ENCODE measurements at regions not wholly inside any gene's neighbourhood (a gene's known extent, or its start where the extent isn't known, plus 50 kb on each side); places are given as distances from the start of the nearest gene placed in this dataset.

DNA sequence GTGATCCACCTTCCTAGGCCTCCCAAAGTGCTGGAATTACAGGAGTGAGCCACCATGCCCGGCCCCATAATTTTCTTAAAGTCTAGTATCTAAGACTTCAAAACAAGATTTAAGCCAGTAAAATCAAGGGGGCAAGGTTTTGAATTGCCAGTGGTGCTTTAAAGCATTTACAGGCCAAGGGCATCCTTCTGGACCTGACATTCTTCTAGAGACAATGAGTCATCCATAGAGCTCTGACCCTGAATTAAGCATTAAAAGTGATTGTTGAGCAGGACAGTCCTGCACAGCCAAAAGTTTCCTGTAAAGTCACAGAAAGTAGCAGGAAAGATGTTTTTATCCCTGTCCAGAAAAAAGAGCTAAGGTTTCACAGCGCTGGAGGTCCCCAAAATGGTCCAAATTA is 50.9 kb upstream of the ATP12A start:
- DNase-seq (ENCODE audit: low spot score) (no peak), ATAC-seq (ENCODE audit: low FRiP score) (no peak)
- TF ChIP-seq, protein P1, sequence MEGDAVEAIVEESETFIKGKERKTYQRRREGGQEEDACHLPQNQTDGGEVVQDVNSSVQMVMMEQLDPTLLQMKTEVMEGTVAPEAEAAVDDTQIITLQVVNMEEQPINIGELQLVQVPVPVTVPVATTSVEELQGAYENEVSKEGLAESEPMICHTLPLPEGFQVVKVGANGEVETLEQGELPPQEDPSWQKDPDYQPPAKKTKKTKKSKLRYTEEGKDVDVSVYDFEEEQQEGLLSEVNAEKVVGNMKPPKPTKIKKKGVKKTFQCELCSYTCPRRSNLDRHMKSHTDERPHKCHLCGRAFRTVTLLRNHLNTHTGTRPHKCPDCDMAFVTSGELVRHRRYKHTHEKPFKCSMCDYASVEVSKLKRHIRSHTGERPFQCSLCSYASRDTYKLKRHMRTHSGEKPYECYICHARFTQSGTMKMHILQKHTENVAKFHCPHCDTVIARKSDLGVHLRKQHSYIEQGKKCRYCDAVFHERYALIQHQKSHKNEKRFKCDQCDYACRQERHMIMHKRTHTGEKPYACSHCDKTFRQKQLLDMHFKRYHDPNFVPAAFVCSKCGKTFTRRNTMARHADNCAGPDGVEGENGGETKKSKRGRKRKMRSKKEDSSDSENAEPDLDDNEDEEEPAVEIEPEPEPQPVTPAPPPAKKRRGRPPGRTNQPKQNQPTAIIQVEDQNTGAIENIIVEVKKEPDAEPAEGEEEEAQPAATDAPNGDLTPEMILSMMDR (IDR thresholded peaks at IDR 0.05) = no peak

DNA sequence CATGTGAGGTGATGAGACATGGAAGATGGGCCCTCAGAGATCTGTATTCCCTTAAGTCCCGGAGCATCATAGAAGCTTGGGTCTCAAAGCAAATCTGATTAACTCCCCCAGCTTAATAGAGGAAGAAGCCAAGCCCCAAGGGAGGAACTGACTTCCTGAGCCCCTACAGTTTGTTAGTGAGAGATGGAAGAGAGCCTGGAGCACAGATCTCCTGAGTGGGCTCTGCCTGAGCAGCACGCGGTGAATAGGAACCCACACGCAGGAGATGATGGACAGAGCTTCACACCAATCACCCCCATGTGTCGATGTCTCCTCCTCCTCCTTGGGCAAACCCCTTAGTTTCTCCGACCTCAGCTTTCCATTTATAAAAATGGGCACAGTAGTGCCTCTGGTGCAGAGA is 50.1 kb upstream of the ATP12A start:
- ATAC-seq (ENCODE audit: low FRiP score) (no peak), DNase-seq (ENCODE audit: low spot score) (no peak)
- TF ChIP-seq, protein P1 (IDR thresholded peaks at IDR 0.05) = no peak
